Glutamatergic neuron (in vitro differentiated cells): ENCODE measurements at regions not wholly inside any gene's neighbourhood (a gene's known extent, or its start where the extent isn't known, plus 50 kb on each side); places are given as distances from the start of the nearest gene placed in this dataset.
"Not testable (repeated sequence)": the region's sequence is repeated elsewhere in the genome, so short reads cannot be mapped to it uniquely, and the experiment has no call there.

ENCODE experiments used
- DNase-seq: peaks from one replicate; pipeline ENCODE4 v3.0.0; 2022
- H3K27ac Mint-ChIP-seq: one replicate; pipeline ENCODE4 v1.8.0; 2020; ENCODE audit warnings: mild to moderate bottlenecking, mixed read lengths, inconsistent platforms; ENCODE audit not compliant: unreplicated experiment
- H3K27me3 Mint-ChIP-seq: one replicate; pipeline ENCODE4 v1.8.0; 2020; ENCODE audit warnings: mild to moderate bottlenecking, moderate library complexity, mixed read lengths, inconsistent platforms; ENCODE audit not compliant: unreplicated experiment
- H3K36me3 Mint-ChIP-seq: one replicate; pipeline ENCODE4 v1.8.0; 2020; ENCODE audit warnings: mild to moderate bottlenecking, mixed read lengths, inconsistent platforms; ENCODE audit not compliant: unreplicated experiment
- H3K4me1 Mint-ChIP-seq: one replicate; pipeline ENCODE4 v1.8.0; 2020; ENCODE audit warnings: mild to moderate bottlenecking, low read depth, mixed read lengths, inconsistent platforms; ENCODE audit not compliant: unreplicated experiment
- H3K4me3 Mint-ChIP-seq: one replicate; pipeline ENCODE4 v1.8.0; 2020; ENCODE audit warnings: mild to moderate bottlenecking, mixed read lengths, inconsistent platforms; ENCODE audit not compliant: unreplicated experiment
- H3K9me3 Mint-ChIP-seq: one replicate; pipeline ENCODE4 v1.8.0; 2020; ENCODE audit warnings: mild to moderate bottlenecking, moderate library complexity, mixed read lengths, inconsistent platforms; ENCODE audit not compliant: unreplicated experiment
- CTCF ChIP-seq: fragments of 200-600 bp; sonication (generic); IDR thresholded peaks from one replicate; pipeline ENCODE4 v1.5.0; 2021; ENCODE audit not compliant: partially characterized antibody, unreplicated experiment

- no peak for TF ChIP-seq CTCF
- H3K27me3 Mint-ChIP-seq: peaks cover 1% of the 10 kb centered on the region
- H3K9me3 Mint-ChIP-seq: peaks cover 9% of the 10 kb centered on the region
- H3K27ac Mint-ChIP-seq: no peak overlapping the region
- DNase-seq: no peak
- H3K4me3 Mint-ChIP-seq: no peak overlapping the region
- no peaks in the 10 kb centered on the region for H3K36me3 Mint-ChIP-seq
- H3K4me1 Mint-ChIP-seq: no peaks in the 10 kb centered on the region
Measured at GRCh38 chr7:81484261-81484660, 285.6 kb downstream of the HGF start.

DNA sequence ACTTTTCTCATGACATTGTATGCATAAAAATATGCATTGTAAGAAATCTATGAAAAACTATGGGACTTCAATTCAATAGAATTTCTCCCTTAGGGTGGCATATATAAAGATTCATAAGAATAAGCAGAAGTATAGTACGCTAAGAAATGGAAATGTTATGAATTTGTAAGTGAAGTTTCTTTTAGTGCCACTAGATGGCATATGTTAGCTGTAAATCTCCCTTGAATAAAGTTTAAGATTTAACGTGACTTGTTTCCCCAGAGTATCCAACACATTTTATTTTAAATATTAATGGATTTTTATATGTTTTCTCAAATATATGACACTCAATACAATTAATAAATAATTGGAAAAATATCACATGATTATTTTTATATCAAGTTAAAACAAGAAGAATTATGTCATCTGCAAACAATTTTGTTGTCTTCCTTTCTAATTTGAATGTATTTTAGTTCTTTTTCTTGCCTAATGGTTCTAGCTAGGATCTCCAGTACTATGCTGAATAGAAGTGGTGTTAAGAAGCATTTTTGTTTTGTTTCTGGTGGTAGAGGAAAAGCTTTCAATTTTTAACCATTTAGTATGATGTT, 287.2 kb downstream of the HGF start:
- Mint-ChIP-seq H3K9me3 (peaks cover 9% of the 10 kb centered on the region), H3K4me3 (no peak overlapping the region), H3K4me1 (no peaks in the 10 kb centered on the region), H3K27me3 (peaks cover 1% of the 10 kb centered on the region), H3K36me3 (no peaks in the 10 kb centered on the region), H3K27ac (no peak overlapping the region)
- TF ChIP-seq CTCF: peak; percentile 73
- no peak for DNase-seq

DNA sequence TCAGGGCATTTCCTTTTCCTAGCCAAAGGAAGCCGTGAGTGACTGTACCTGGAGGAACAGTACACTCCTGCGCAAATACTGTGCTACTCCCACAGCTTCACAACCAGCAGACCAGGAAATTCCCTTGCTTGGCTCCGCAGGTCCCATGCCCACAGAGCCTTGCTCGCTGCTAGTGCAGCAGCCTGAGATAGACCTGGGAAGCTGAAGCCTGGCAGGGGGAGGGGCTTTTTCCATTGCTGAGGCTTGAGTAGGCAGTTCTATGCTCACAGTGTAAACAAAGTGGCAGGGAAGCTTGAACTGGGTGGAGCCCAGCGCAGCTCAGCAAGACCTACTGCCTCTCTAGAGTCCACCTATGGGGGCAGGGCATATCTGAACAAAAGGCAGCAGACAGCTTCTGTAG, 291.2 kb downstream of the HGF start:
- H3K36me3 Mint-ChIP-seq: no peaks in the 10 kb centered on the region
- no peak for TF ChIP-seq CTCF
- no peaks in the 10 kb centered on the region for H3K4me1 Mint-ChIP-seq
- H3K27ac Mint-ChIP-seq: no peak overlapping the region
- no peaks in the 10 kb centered on the region for H3K27me3 Mint-ChIP-seq
- no peak for DNase-seq
- H3K9me3 Mint-ChIP-seq: peaks cover 6% of the 10 kb centered on the region
- H3K4me3 Mint-ChIP-seq: no peak overlapping the region

- not testable (repeated sequence) for H3K36me3 Mint-ChIP-seq, H3K9me3 Mint-ChIP-seq, H3K27ac Mint-ChIP-seq, H3K27me3 Mint-ChIP-seq, H3K4me3 Mint-ChIP-seq, H3K4me1 Mint-ChIP-seq, DNase-seq
Measured at GRCh38 chr7:81478201-81478600, 291.6 kb downstream of the HGF start.

- DNase-seq: no peak
- H3K4me1 Mint-ChIP-seq: peaks cover 12% of the 10 kb centered on the region
- H3K4me3 Mint-ChIP-seq: no peak overlapping the region
- no peaks in the 10 kb centered on the region for H3K27me3 Mint-ChIP-seq
- no peak overlapping the region for H3K27ac Mint-ChIP-seq
- H3K36me3 Mint-ChIP-seq: no peaks in the 10 kb centered on the region
- no peaks in the 10 kb centered on the region for H3K9me3 Mint-ChIP-seq
- no peak for TF ChIP-seq CTCF
Measured at GRCh38 chr7:81473236-81473635, 296.6 kb downstream of the HGF start.
